GM12878 (cell line): ENCODE measurements at regions not wholly inside any gene's neighbourhood (a gene's known extent, or its start where the extent isn't known, plus 50 kb on each side); places are given as distances from the start of the nearest gene placed in this dataset.

Experiments used
- ATAC-seq: fragments of 200-7000 bp; cut with Tn5 transposase; 3 replicates; pipeline ENCODE4 v1.9.1; 2020; ENCODE audit warnings: mild to moderate bottlenecking, moderate library complexity
- BruUV-seq: library from RNA; stranded (reverse); fragments of 400-500 nt; replicated peaks from 2 replicates; lab custom pipeline; 2021; lab: Mats Ljungman, UMichigan
- CTCF ChIA-PET: fragments of 300-600 bp; sonication (Branson Sonifier 250); formaldehyde crosslinking; extraction: SDS; loops from one replicate; lab custom pipeline; 2021; ENCODE audit warnings: inconsistent platforms; lab: Yijun Ruan, JAX
- POLR2A ChIA-PET: fragments of 350-600 bp; formaldehyde crosslinking; extraction: SDS; loops from one replicate; lab custom pipeline; 2021; ENCODE audit warnings: inconsistent platforms; lab: Charles Lee
- RAD21 ChIA-PET: fragments of 300-600 bp; sonication (Branson Sonifier 250); formaldehyde crosslinking; loops from one replicate; lab custom pipeline; 2023; ENCODE audit warnings: antibody characterized with exemption; ENCODE audit not compliant: unreplicated experiment; lab: Charles Lee
- SMC1A ChIA-PET: fragments of 300-600 bp; sonication (Branson Sonifier 250); formaldehyde crosslinking; loops from one replicate; lab custom pipeline; 2023; ENCODE audit not compliant: unreplicated experiment, uncharacterized antibody; lab: Charles Lee
- DNase-seq: peaks from one replicate; pipeline ENCODE4 v3.0.0-alpha.2; 2011; ENCODE audit warnings: low read depth, low spot score
- FAIRE-seq: peaks from 3 replicates; lab custom pipeline; 2011; peaks lifted over from hg19 to GRCh38; lab: Jason Lieb, UNC
- H2AFZ ChIP-seq: 2 replicates; pipeline ENCODE4 v1.6.0; 2011; ENCODE audit warnings: low read depth, low read length, control low read depth; ENCODE audit not compliant: control insufficient read depth
- H3K27ac ChIP-seq: 2 replicates; pipeline ENCODE4 v1.5.1; 2011; ENCODE audit warnings: control low read depth; ENCODE audit not compliant: control insufficient read depth, insufficient read depth
- H3K27me3 ChIP-seq, 2 experiments: replicated peaks in 1 of 2; 2 replicates each; pipeline versions ENCODE4 v1.6.0 to v1.6.1; 2011; ENCODE audit warnings: low read length in 1 of 2; ENCODE audit not compliant: control insufficient read depth in 2 of 2, insufficient read depth in 2 of 2
- H3K36me3 ChIP-seq, 2 experiments: 2 replicates each; pipeline ENCODE4 v1.5.1; 2011; ENCODE audit warnings: low read length in 1 of 2; ENCODE audit not compliant: control insufficient read depth in 2 of 2, insufficient read depth in 2 of 2
- H3K4me1 ChIP-seq: 2 replicates; pipeline ENCODE4 v1.6.1; 2011; ENCODE audit warnings: mild to moderate bottlenecking, low read length, moderate library complexity, mixed read lengths; ENCODE audit not compliant: control insufficient read depth, insufficient read depth
- H3K4me2 ChIP-seq: 2 replicates; pipeline ENCODE4 v1.6.0; 2011; ENCODE audit warnings: control low read depth; ENCODE audit not compliant: control insufficient read depth, insufficient read depth
- H3K4me3 ChIP-seq: fragments of 200-600 bp; sonication (generic); 2 replicates; pipeline ENCODE4 v1.5.1; 2016
- H3K79me2 ChIP-seq: 2 replicates; pipeline ENCODE4 v1.6.0; 2011; ENCODE audit warnings: low read length; ENCODE audit not compliant: control insufficient read depth, insufficient read depth
- H3K9ac ChIP-seq: 2 replicates; pipeline ENCODE4 v1.8.0; 2011; ENCODE audit warnings: low read length, control low read depth, mixed read lengths; ENCODE audit not compliant: control insufficient read depth, insufficient read depth
- H3K9me3 ChIP-seq: replicated peaks from 3 replicates; pipeline ENCODE4 v1.5.1; 2011; ENCODE audit warnings: mild to moderate bottlenecking, low read length; ENCODE audit not compliant: control insufficient read depth, insufficient read depth
- H4K20me1 ChIP-seq: 2 replicates; pipeline ENCODE4 v1.6.0; 2011; ENCODE audit not compliant: control insufficient read depth, insufficient read depth
- CHD2 ChIP-seq: IDR thresholded peaks from 2 replicates; pipeline ENCODE4 v1.6.1; 2011; ENCODE audit warnings: low read depth, low read length, improper control_type of control experiment, borderline replicate concordance
- SMAD5 ChIP-seq: IDR thresholded peaks from 2 replicates; pipeline ENCODE4 v1.6.1; 2016; ENCODE audit warnings: antibody characterized with exemption, low read depth
- TAF1 ChIP-seq: IDR thresholded peaks from 2 replicates; pipeline ENCODE4 v1.6.1; 2011; ENCODE audit warnings: mild to moderate bottlenecking, low read depth, low read length, borderline replicate concordance
- WGBS: methylation state at CpG from one replicate; pipeline ENCODE4 v1.1.6; 2016; ENCODE audit warnings: low lambda C conversion rate; ENCODE audit not compliant: insufficient replicate concordance, insufficient coverage; ENCODE audit errors: missing lambda C conversion rate; 5-methylcytosine and 5-hydroxymethylcytosine counted together
- in situ Hi-C: fragments of 300-500 bp; cut with MboI; formaldehyde crosslinking; loops from 9 replicates; pipeline ENCODE4 v1.14.3; 2018; ENCODE audit warnings: mixed read lengths
- intact Hi-C: fragments of 100-400 bp; cut with micrococcal nuclease; formaldehyde crosslinking; loops from one replicate; pipeline ENCODE4 v1.14.2; 2022; ENCODE audit not compliant: unreplicated experiment
- TF ChIP-seq, protein P1 (sequence below): IDR thresholded peaks from 2 replicates; pipeline ENCODE4 v1.6.1; 2011; ENCODE audit warnings: low read depth, mild to moderate bottlenecking, low read length, moderate library complexity, borderline replicate concordance; ENCODE audit errors: extremely low read depth
- TF ChIP-seq, protein P2 (sequence below): fragments of 450-650 bp; IDR thresholded peaks from 2 replicates; pipeline ENCODE4 v1.6.1; 2017; ENCODE audit warnings: antibody characterized with exemption, mild to moderate bottlenecking, moderate library complexity

DNA sequence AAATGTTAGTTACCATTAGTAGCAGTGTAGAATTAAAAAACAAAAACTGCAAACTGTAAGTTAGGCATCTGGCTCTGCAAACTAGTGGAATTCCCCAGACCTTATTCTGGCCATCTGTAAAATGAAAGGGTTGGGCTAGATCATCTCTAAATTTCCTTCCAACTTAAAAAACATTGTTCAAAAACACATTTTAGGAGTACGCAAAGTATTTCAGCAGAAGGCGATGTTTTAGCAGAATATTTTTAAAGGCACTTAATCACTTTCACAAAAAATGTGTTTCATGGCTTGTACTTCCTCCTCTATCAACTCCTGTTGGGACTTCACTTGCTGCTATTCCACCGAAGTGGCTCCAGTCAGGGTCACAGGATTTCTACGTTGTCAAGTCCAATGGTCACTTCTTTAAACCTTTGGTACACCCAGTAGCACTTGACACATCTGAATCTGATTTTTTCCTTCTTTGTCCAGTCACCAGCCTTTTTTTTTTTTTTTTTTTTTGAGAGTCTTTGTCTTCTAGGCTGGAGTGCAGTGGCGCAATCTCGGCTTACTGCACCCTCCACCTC, 169.0 kb downstream of the AHR start:
- BruUV-seq, result no TSS peak
- DNase-seq (no peak), FAIRE-seq (peak; percentile 38), ATAC-seq (no peak)
- ChIA-PET RAD21 (no interaction called here), SMC1A (no interaction called here), CTCF (no interaction called here), POLR2A (no interaction called here)
- TF ChIP-seq, protein P1, sequence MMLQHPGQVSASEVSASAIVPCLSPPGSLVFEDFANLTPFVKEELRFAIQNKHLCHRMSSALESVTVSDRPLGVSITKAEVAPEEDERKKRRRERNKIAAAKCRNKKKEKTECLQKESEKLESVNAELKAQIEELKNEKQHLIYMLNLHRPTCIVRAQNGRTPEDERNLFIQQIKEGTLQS, result no peak
- TF ChIP-seq SMAD5 (no peak), TAF1 (no peak), CHD2 (no peak)
- TF ChIP-seq, protein P2, sequence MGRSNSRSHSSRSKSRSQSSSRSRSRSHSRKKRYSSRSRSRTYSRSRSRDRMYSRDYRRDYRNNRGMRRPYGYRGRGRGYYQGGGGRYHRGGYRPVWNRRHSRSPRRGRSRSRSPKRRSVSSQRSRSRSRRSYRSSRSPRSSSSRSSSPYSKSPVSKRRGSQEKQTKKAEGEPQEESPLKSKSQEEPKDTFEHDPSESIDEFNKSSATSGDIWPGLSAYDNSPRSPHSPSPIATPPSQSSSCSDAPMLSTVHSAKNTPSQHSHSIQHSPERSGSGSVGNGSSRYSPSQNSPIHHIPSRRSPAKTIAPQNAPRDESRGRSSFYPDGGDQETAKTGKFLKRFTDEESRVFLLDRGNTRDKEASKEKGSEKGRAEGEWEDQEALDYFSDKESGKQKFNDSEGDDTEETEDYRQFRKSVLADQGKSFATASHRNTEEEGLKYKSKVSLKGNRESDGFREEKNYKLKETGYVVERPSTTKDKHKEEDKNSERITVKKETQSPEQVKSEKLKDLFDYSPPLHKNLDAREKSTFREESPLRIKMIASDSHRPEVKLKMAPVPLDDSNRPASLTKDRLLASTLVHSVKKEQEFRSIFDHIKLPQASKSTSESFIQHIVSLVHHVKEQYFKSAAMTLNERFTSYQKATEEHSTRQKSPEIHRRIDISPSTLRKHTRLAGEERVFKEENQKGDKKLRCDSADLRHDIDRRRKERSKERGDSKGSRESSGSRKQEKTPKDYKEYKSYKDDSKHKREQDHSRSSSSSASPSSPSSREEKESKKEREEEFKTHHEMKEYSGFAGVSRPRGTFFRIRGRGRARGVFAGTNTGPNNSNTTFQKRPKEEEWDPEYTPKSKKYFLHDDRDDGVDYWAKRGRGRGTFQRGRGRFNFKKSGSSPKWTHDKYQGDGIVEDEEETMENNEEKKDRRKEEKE, result no peak
- Histone ChIP-seq H2AFZ (no peak overlapping the region), H3K27ac (no peak overlapping the region), H3K4me1 (peaks cover 3% of the 10 kb centered on the region; the same call in 1 of the 2 replicates), H3K9ac (no peak overlapping the region), H3K79me2 (no peaks in the 10 kb centered on the region), H4K20me1 (no peaks in the 10 kb centered on the region), H3K4me3 (no peak overlapping the region), H3K9me3 (no peaks in the 10 kb centered on the region), H3K27me3 (no peaks in the 10 kb centered on the region), H3K36me3 (no peaks in the 10 kb centered on the region), H3K4me2 (no peak overlapping the region)
- in situ Hi-C loops, result no loop called here
- intact Hi-C loops, result no loop called here
- WGBS, result 73% methylated on average over 6 of the region's 6 CpGs
